GM18519 (cell line): ENCODE measurements at regions not wholly inside any gene's neighbourhood (a gene's known extent, or its start where the extent isn't known, plus 50 kb on each side); places are given as distances from the start of the nearest gene placed in this dataset.

ENCODE experiments used
- ATAC-seq: cut with Tn5 transposase; IDR thresholded peaks from one replicate; pipeline ENCODE4 v1.9.1; 2021; ENCODE audit warnings: mild to moderate bottlenecking, moderate library complexity; ENCODE audit not compliant: unreplicated experiment, low FRiP score

- ATAC-seq: no peak
Observed at GRCh38 chr20:52867305-52867704, 104.9 kb upstream of the TSHZ2 start.

GRCh38 chr20:52864916-52865605 lies 107.1 kb upstream of the TSHZ2 start:
- ATAC-seq: no peak

GRCh38 chr20:52859156-52859876 lies 112.8 kb upstream of the TSHZ2 start:
- no peak for ATAC-seq

GRCh38 chr20:52852714-52853113 lies 119.4 kb upstream of the TSHZ2 start:
- ATAC-seq: no peak

GRCh38 chr20:52847731-52848359 lies 124.3 kb upstream of the TSHZ2 start:
- ATAC-seq: no peak

GRCh38 chr20:52847029-52847660 lies 125.0 kb upstream of the TSHZ2 start:
- ATAC-seq: no peak

GRCh38 chr20:52845044-52845443 lies 127.1 kb upstream of the TSHZ2 start:
- ATAC-seq: no peak

GRCh38 chr20:52843425-52843824 lies 128.7 kb upstream of the TSHZ2 start:
- no peak for ATAC-seq

- no peak for ATAC-seq
Observed at GRCh38 chr20:52841003-52841402, 131.2 kb upstream of the TSHZ2 start.

GRCh38 chr20:52840041-52840440 lies 132.1 kb upstream of the TSHZ2 start:
- ATAC-seq: no peak

GRCh38 chr20:52838510-52839241 lies 133.5 kb upstream of the TSHZ2 start:
- no peak for ATAC-seq

- no peak for ATAC-seq
Observed at GRCh38 chr20:52837378-52837777, 134.8 kb upstream of the TSHZ2 start.

GRCh38 chr20:52833901-52834300 lies 138.3 kb upstream of the TSHZ2 start:
- no peak for ATAC-seq

GRCh38 chr20:52832151-52832774 lies 139.9 kb upstream of the TSHZ2 start:
- no peak for ATAC-seq

GRCh38 chr20:52830598-52830997 lies 141.6 kb upstream of the TSHZ2 start:
- no peak for ATAC-seq

- ATAC-seq: no peak
Observed at GRCh38 chr20:52829111-52829510, 143.0 kb upstream of the TSHZ2 start.

GRCh38 chr20:52828199-52828598 lies 144.0 kb upstream of the TSHZ2 start:
- no peak for ATAC-seq

GRCh38 chr20:52826722-52827121 lies 145.4 kb upstream of the TSHZ2 start:
- no peak for ATAC-seq

GRCh38 chr20:52826321-52826720 lies 145.8 kb upstream of the TSHZ2 start:
- ATAC-seq: no peak
